ENCODE measurements at regions not wholly inside any gene's neighbourhood (a gene's known extent, or its start where the extent isn't known, plus 50 kb on each side); places are given as distances from the start of the nearest gene placed in this dataset.

DNA sequence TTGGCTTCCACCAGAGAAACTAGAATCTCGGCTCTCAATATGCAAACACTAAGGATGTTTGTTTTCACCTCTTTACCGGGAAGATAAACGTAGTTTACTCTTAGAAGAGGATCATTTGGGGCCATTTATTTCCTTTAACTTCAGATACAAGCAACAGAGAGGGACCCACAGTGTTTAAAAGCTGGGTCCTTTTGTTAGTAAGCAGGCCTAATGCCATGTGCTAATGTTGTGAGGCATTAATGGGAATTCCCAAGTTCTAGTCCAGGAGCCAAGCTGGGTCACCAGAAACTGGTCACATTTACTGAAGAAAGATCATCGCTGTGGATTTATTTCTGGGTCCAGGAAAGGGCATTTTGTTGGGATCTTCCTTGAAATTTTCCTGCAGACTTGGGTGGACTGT is 78.1 kb upstream of the ADAMTS9 start:
- no peak overlapping the region for H3K4me2 ChIP-seq (ENCODE audit: control insufficient read depth, insufficient read depth)
- POLR2A ChIA-PET = no interaction called here
- TF ChIP-seq PRDM15 (CRISPR knock-in tag; IDR thresholded peaks at IDR 0.05) (no peak), SREBF2 (IDR thresholded peaks at IDR 0.05; ENCODE audit: low read length) (no peak), ZBED1 (IDR thresholded peaks at IDR 0.05; ENCODE audit: borderline replicate concordance) (no peak), IKZF1 (conservative IDR thresholded peaks at IDR 0.05) (no peak), ZBTB11 (CRISPR knock-in tag; IDR thresholded peaks at IDR 0.05) (no peak), TARDBP (IDR thresholded peaks at IDR 0.05; ENCODE audit: borderline replicate concordance) (no peak), USF1 (IDR thresholded peaks at IDR 0.05; ENCODE audit: borderline replicate concordance, extremely low read length, insufficient read depth, low read depth, low read length) (no peak), ZSCAN29 (IDR thresholded peaks at IDR 0.05) (no peak), FOXK2 (IDR thresholded peaks at IDR 0.05) (no peak), PAX8 (IDR thresholded peaks at IDR 0.05) (no peak), POLR2AphosphoS2 (IDR thresholded peaks at IDR 0.05; ENCODE audit: low read depth, low read length) (no peak), MYC (IDR thresholded peaks at IDR 0.05; ENCODE audit: insufficient read depth, insufficient read length, insufficient replicate concordance, low read length, severe bottlenecking) (no peak), RBBP5 (conservative IDR thresholded peaks at IDR 0.05) (no peak), BCL11A (IDR thresholded peaks at IDR 0.05; ENCODE audit: low read depth, low read length) (no peak), MTA2 (IDR thresholded peaks at IDR 0.05; ENCODE audit: low read depth) (no peak)
- RAD21 ChIA-PET (ENCODE audit: unreplicated experiment) = interaction anchor here (1.0 kb wide), 1 partner anchor 415 kb away, joined by 3 read pairs; no protein-coding TSS in a partner anchor
- in situ Hi-C loops (cut with MboI) = no loop called here
- FAIRE-seq = no peak
- no peak overlapping the region for H3K4me3 ChIP-seq
- no peaks in the 10 kb centered on the region for H4K20me1 ChIP-seq (ENCODE audit: control insufficient read depth, insufficient read depth)
- H3K9me3 ChIP-seq (replicated peaks; ENCODE audit: control insufficient read depth, insufficient read depth, low read length) = no peaks in the 10 kb centered on the region
- BruUV-seq (replicated peaks) = no TSS peak
- H3K36me3 ChIP-seq (ENCODE audit: control insufficient read depth in 2 of 2, insufficient read depth in 2 of 2, low read length in 1 of 2) = no peaks in the 10 kb centered on the region
- no peak for DNase-seq (ENCODE audit: low read depth, low spot score)
- ATAC-seq = no peak
- intact Hi-C loops (cut with micrococcal nuclease; ENCODE audit: unreplicated experiment) = no loop called here
- H3K27me3 ChIP-seq (replicated peaks in 1 of 2; ENCODE audit: control insufficient read depth in 2 of 2, insufficient read depth in 2 of 2, low read length in 1 of 2) = no peaks in the 10 kb centered on the region
- H3K9ac ChIP-seq (ENCODE audit: control insufficient read depth, insufficient read depth, low read length) = no peak overlapping the region
- no peaks in the 10 kb centered on the region for H3K79me2 ChIP-seq (ENCODE audit: control insufficient read depth, insufficient read depth, low read length)
- no peak overlapping the region for H3K27ac ChIP-seq (ENCODE audit: control insufficient read depth, insufficient read depth)
- no peak overlapping the region for H2AFZ ChIP-seq (ENCODE audit: control insufficient read depth, low read depth, low read length)
- H3K4me1 ChIP-seq (ENCODE audit: control insufficient read depth, insufficient read depth, low read length) = no peaks in the 10 kb centered on the region
- CTCF ChIA-PET = no interaction called here
- WGBS (ENCODE audit: insufficient coverage, insufficient replicate concordance, low lambda C conversion rate, missing lambda C conversion rate) = 10% methylated on average over 4 of the region's 4 CpGs
- SMC1A ChIA-PET (ENCODE audit: uncharacterized antibody, unreplicated experiment) = no interaction called here

Data from GM12878 (cell line).